Mesenchymal stem cell (in vitro differentiated cells and primary cell): ENCODE measurements at regions not wholly inside any gene's neighbourhood (a gene's known extent, or its start where the extent isn't known, plus 50 kb on each side); places are given as distances from the start of the nearest gene placed in this dataset.
A peak's percentile ranks its signal among the peaks of the same experiment; 100 is the strongest.

Experiments
- DNase-seq: peaks from one replicate; pipeline ENCODE4 v3.0.0-alpha.2; 2013
- H2AFZ ChIP-seq: one replicate; pipeline ENCODE4 v1.6.1; 2013; ENCODE audit warnings: low read depth, mild to moderate bottlenecking, control low read depth, inconsistent platforms, low read length, moderate library complexity
- H2AK5ac ChIP-seq: 2 replicates; pipeline ENCODE4 v1.6.1; 2013; ENCODE audit warnings: low read length, moderate library complexity, mild to moderate bottlenecking, inconsistent platforms; ENCODE audit not compliant: severe bottlenecking
- H2BK120ac ChIP-seq: one replicate; pipeline ENCODE4 v1.6.1; 2013; ENCODE audit warnings: low read depth, mild to moderate bottlenecking, inconsistent platforms, low read length, moderate library complexity
- H2BK12ac ChIP-seq, 2 experiments: one replicate each; pipeline ENCODE4 v1.6.1; 2013; ENCODE audit warnings: inconsistent platforms in 2 of 2, low read length in 2 of 2, mild to moderate bottlenecking in 2 of 2, moderate library complexity in 2 of 2, control low read depth in 1 of 2
- H2BK15ac ChIP-seq: one replicate; pipeline ENCODE4 v1.6.1; 2013; ENCODE audit warnings: mild to moderate bottlenecking, low read depth, inconsistent platforms; ENCODE audit not compliant: poor library complexity, severe bottlenecking
- H2BK5ac ChIP-seq: 2 replicates; pipeline ENCODE4 v1.6.1; 2013; ENCODE audit warnings: low read depth, mild to moderate bottlenecking, low read length, control low read depth, inconsistent platforms; ENCODE audit not compliant: poor library complexity, severe bottlenecking
- H3K14ac ChIP-seq, 2 experiments: one replicate each; pipeline ENCODE4 v1.6.1; 2013; ENCODE audit warnings: inconsistent platforms in 2 of 2, low read length in 2 of 2, control low read depth in 1 of 2, mild to moderate bottlenecking in 1 of 2, moderate library complexity in 1 of 2
- H3K18ac ChIP-seq, 2 experiments: one replicate each; pipeline ENCODE4 v1.6.1; 2013; ENCODE audit warnings: inconsistent platforms in 2 of 2, low read length in 2 of 2, control low read depth in 1 of 2, low read depth in 1 of 2, mild to moderate bottlenecking in 1 of 2
- H3K23ac ChIP-seq, 2 experiments: one replicate each; pipeline ENCODE4 v1.6.1; 2013; ENCODE audit warnings: inconsistent platforms in 2 of 2, low read length in 2 of 2, mild to moderate bottlenecking in 2 of 2, moderate library complexity in 2 of 2, control low read depth in 1 of 2
- H3K27ac ChIP-seq: 2 replicates; pipeline ENCODE4 v1.5.1; 2013; ENCODE audit warnings: mild to moderate bottlenecking, moderate library complexity, low read length, control low read depth, inconsistent platforms; ENCODE audit not compliant: poor library complexity, severe bottlenecking
- H3K27me3 ChIP-seq, 2 experiments: 2 replicates each; pipeline versions ENCODE4 v1.6.1 to v1.7.0; 2013; ENCODE audit warnings: low read length in 2 of 2, mild to moderate bottlenecking in 2 of 2, moderate library complexity in 2 of 2, control low read depth in 1 of 2, inconsistent platforms in 1 of 2; ENCODE audit not compliant: control insufficient read depth in 1 of 2, insufficient read depth in 1 of 2
- H3K36me3 ChIP-seq, 2 experiments: 2 replicates each; pipeline versions ENCODE4 v1.6.1 to v1.7.0; 2013; ENCODE audit warnings: low read length in 2 of 2, control low read depth in 1 of 2, inconsistent platforms in 1 of 2, low read depth in 1 of 2, mild to moderate bottlenecking in 1 of 2; ENCODE audit not compliant: insufficient read depth in 2 of 2, control insufficient read depth in 1 of 2
- H3K4ac ChIP-seq, 2 experiments: one replicate each; pipeline ENCODE4 v1.6.1; 2013; ENCODE audit warnings: inconsistent platforms in 2 of 2, low read length in 2 of 2, mild to moderate bottlenecking in 2 of 2, moderate library complexity in 2 of 2, control low read depth in 1 of 2, low read depth in 1 of 2
- H3K4me1 ChIP-seq: 2 replicates; pipeline ENCODE4 v1.6.1; 2013; ENCODE audit warnings: low read depth, low read length, control low read depth; ENCODE audit not compliant: control insufficient read depth, insufficient read depth
- H3K4me2 ChIP-seq: 2 replicates; pipeline ENCODE4 v1.6.1; 2013; ENCODE audit warnings: low read length, mild to moderate bottlenecking, inconsistent platforms; ENCODE audit not compliant: poor library complexity, severe bottlenecking
- H3K4me3 ChIP-seq, 2 experiments: 2 replicates each; pipeline versions ENCODE4 v1.5.1 to v1.7.0; 2013; ENCODE audit warnings: low read length in 2 of 2, mild to moderate bottlenecking in 2 of 2, control low read depth in 1 of 2, low read depth in 1 of 2; ENCODE audit not compliant: insufficient read depth in 1 of 2
- H3K79me1 ChIP-seq: replicated peaks from 2 replicates; pipeline ENCODE4 v1.6.1; 2013; ENCODE audit warnings: mild to moderate bottlenecking, control low read depth, low read length, inconsistent platforms; ENCODE audit not compliant: poor library complexity, severe bottlenecking
- H3K9ac ChIP-seq: 2 replicates; pipeline ENCODE4 v1.7.0; 2013; ENCODE audit warnings: mild to moderate bottlenecking, low read length, moderate library complexity
- H3K9me3 ChIP-seq: 2 replicates; pipeline ENCODE4 v1.7.0; 2013; ENCODE audit warnings: mild to moderate bottlenecking, low read length; ENCODE audit not compliant: control insufficient read depth
- H4K8ac ChIP-seq: one replicate; pipeline ENCODE4 v1.6.1; 2013; ENCODE audit warnings: inconsistent platforms, mild to moderate bottlenecking, low read length, moderate library complexity
- H4K91ac ChIP-seq: one replicate; pipeline ENCODE4 v1.6.1; 2013; ENCODE audit warnings: mild to moderate bottlenecking, low read length, inconsistent platforms
- WGBS: methylation state at CpG from one replicate; pipeline ENCODE4 v1.1.7; 2013; ENCODE audit warnings: mixed read lengths; 5-methylcytosine and 5-hydroxymethylcytosine counted together

GRCh38 chr12:115209230-115209629 is 525.3 kb upstream of the TBX3 start:
- Histone ChIP-seq H4K8ac (peak overlapping the region; percentile 80), H3K79me1 (no peaks in the 10 kb centered on the region), H2AK5ac (no peak overlapping the region), H3K27me3 (no peaks in the 10 kb centered on the region), H2AFZ (peak overlapping the region; percentile 58), H4K91ac (peak overlapping the region; percentile 50), H3K9ac (no peak overlapping the region), H2BK12ac (peak overlapping the region in 1 of 2 experiments; percentile 66), H3K14ac (no peak overlapping the region), H3K4me2 (no peak overlapping the region), H3K27ac (no peak overlapping the region), H3K23ac (no peak overlapping the region), H3K36me3 (no peaks in the 10 kb centered on the region), H3K4me3 (no peak overlapping the region), H3K18ac (peak overlapping the region; percentile 5 to 82), H2BK5ac (no peak overlapping the region), H3K4ac (no peak overlapping the region), H3K4me1 (no peaks in the 10 kb centered on the region), H3K9me3 (peaks cover 6% of the 10 kb centered on the region), H2BK120ac (no peak overlapping the region), H2BK15ac (no peak overlapping the region)
- peak; percentile 81 for DNase-seq
- 20% methylated on average over 8 of the region's 8 CpGs for WGBS

DNA sequence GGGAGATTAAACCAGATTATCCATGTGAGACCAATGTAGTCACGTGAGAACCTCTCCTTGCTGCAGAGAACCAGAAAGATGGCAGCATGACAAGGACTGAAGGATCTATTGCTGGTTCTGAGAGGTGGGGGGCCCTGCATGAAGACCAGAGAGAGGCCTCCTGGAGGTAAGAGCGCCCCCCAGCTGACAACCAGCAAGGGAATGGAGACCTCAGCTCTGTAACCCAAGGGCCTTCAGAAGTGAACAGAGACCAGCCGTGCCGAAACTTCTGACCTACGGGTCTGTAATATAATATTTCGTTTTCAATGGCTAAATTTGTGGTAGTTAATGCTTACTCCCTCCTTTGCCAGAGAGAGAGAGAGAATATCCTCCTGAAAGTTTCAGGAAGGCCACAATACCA is 524.1 kb upstream of the TBX3 start:
- Histone ChIP-seq H4K91ac (peak overlapping the region; percentile 36), H2AFZ (no peak overlapping the region), H3K4me1 (no peaks in the 10 kb centered on the region), H2BK120ac (peak overlapping the region; percentile 59), H3K36me3 (no peaks in the 10 kb centered on the region), H3K23ac (no peak overlapping the region), H3K79me1 (no peaks in the 10 kb centered on the region), H3K9me3 (peaks cover 6% of the 10 kb centered on the region), H2BK12ac (peak overlapping the region in 1 of 2 experiments; percentile 55), H4K8ac (no peak overlapping the region), H3K4me3 (no peak overlapping the region), H2BK15ac (no peak overlapping the region), H3K4ac (no peak overlapping the region), H3K27me3 (no peaks in the 10 kb centered on the region), H3K18ac (peak overlapping the region; percentile 2 to 82), H2BK5ac (no peak overlapping the region), H2AK5ac (no peak overlapping the region), H3K9ac (no peak overlapping the region), H3K27ac (no peak overlapping the region), H3K14ac (peak overlapping the region in 1 of 2 experiments; percentile 6), H3K4me2 (no peak overlapping the region)
- no peak for DNase-seq
- WGBS = 89% methylated on average over 6 of the region's 6 CpGs

- no peak overlapping the region for H4K8ac ChIP-seq
- H2BK12ac ChIP-seq = no peak overlapping the region
- H2BK5ac ChIP-seq = no peak overlapping the region
- H3K4ac ChIP-seq = peak overlapping the region in 1 of 2 experiments; percentile 41
- DNase-seq = no peak
- H3K27me3 ChIP-seq = no peaks in the 10 kb centered on the region
- no peak overlapping the region for H4K91ac ChIP-seq
- H3K79me1 ChIP-seq = no peaks in the 10 kb centered on the region
- H3K4me2 ChIP-seq = no peak overlapping the region
- 71% methylated on average over 6 of the region's 6 CpGs for WGBS
- H3K18ac ChIP-seq = peak overlapping the region in 1 of 2 experiments; percentile 2
- H3K4me3 ChIP-seq = no peak overlapping the region
- no peak overlapping the region for H3K9ac ChIP-seq
- H3K36me3 ChIP-seq = no peaks in the 10 kb centered on the region
- H2AK5ac ChIP-seq = no peak overlapping the region
- H3K27ac ChIP-seq = no peak overlapping the region
- H3K4me1 ChIP-seq = no peaks in the 10 kb centered on the region
- peaks cover 4% of the 10 kb centered on the region for H3K9me3 ChIP-seq
- no peak overlapping the region for H2BK120ac ChIP-seq
- no peak overlapping the region for H3K23ac ChIP-seq
- no peak overlapping the region for H2AFZ ChIP-seq
- H2BK15ac ChIP-seq = no peak overlapping the region
- H3K14ac ChIP-seq = no peak overlapping the region
Measured at GRCh38 chr12:115207216-115207915, 523.4 kb upstream of the TBX3 start.

GRCh38 chr12:115206801-115207200 is 522.8 kb upstream of the TBX3 start:
- no peak overlapping the region for H2BK15ac ChIP-seq
- no peak overlapping the region for H2BK5ac ChIP-seq
- no peak overlapping the region for H3K4me2 ChIP-seq
- no peak overlapping the region for H3K18ac ChIP-seq
- H2BK12ac ChIP-seq = no peak overlapping the region
- peak overlapping the region; percentile 7 for H4K8ac ChIP-seq
- H3K4me1 ChIP-seq = no peaks in the 10 kb centered on the region
- no peak overlapping the region for H3K9ac ChIP-seq
- no peak overlapping the region for H2BK120ac ChIP-seq
- DNase-seq = no peak
- no peaks in the 10 kb centered on the region for H3K9me3 ChIP-seq
- H3K27me3 ChIP-seq = no peaks in the 10 kb centered on the region
- no peak overlapping the region for H3K23ac ChIP-seq
- no peaks in the 10 kb centered on the region for H3K36me3 ChIP-seq
- WGBS = 81% methylated on average over 5 of the region's 5 CpGs
- H3K27ac ChIP-seq = no peak overlapping the region
- H3K4ac ChIP-seq = no peak overlapping the region
- no peaks in the 10 kb centered on the region for H3K79me1 ChIP-seq
- H2AK5ac ChIP-seq = no peak overlapping the region
- H4K91ac ChIP-seq = no peak overlapping the region
- H3K14ac ChIP-seq = no peak overlapping the region
- no peak overlapping the region for H3K4me3 ChIP-seq
- H2AFZ ChIP-seq = no peak overlapping the region
